Liver (tissue), 8 donors: ENCODE measurements at regions not wholly inside any gene's neighbourhood (a gene's known extent, or its start where the extent isn't known, plus 50 kb on each side); places are given as distances from the start of the nearest gene placed in this dataset.

Experiments
- DNase-seq: peaks from one replicate; pipeline ENCODE4 v3.0.0-alpha.2; 2017; ENCODE audit warnings: low spot score
- H3K27ac ChIP-seq, 2 donors: one replicate each; pipeline ENCODE4 v1.7.0; 2013; ENCODE audit warnings: inconsistent platforms in 2 of 2, low read length in 2 of 2, control low read depth in 1 of 2, low read depth in 1 of 2, mild to moderate bottlenecking in 1 of 2
- H3K27me3 ChIP-seq, 4 donors: one replicate each; pipeline versions ENCODE4 v1.6.1 to v1.7.0; 2013; ENCODE audit warnings: low read length in 3 of 4, inconsistent platforms in 1 of 4, mild to moderate bottlenecking in 1 of 4, moderate library complexity in 1 of 4; ENCODE audit not compliant: control insufficient read depth in 4 of 4, insufficient read depth in 4 of 4
- H3K36me3 ChIP-seq, 4 donors: one replicate each; pipeline versions ENCODE4 v1.6.1 to v1.7.0; 2013; ENCODE audit warnings: low read length in 3 of 4, mild to moderate bottlenecking in 3 of 4, low read depth in 1 of 4, moderate library complexity in 1 of 4; ENCODE audit not compliant: control insufficient read depth in 4 of 4, insufficient read depth in 3 of 4
- H3K4me1 ChIP-seq, 4 donors: one replicate each; pipeline versions ENCODE4 v1.6.1 to v1.7.0; 2013; ENCODE audit warnings: low read length in 3 of 4, mild to moderate bottlenecking in 3 of 4, moderate library complexity in 1 of 4; ENCODE audit not compliant: control insufficient read depth in 4 of 4, insufficient read depth in 4 of 4
- H3K4me3 ChIP-seq, 3 donors: one replicate each; pipeline versions ENCODE4 v1.6.1 to v1.7.0; 2013; ENCODE audit warnings: low read length in 3 of 3, control low read depth in 1 of 3, low read depth in 1 of 3, mild to moderate bottlenecking in 1 of 3
- H3K9ac ChIP-seq, 2 donors: one replicate each; pipeline ENCODE4 v1.7.0; 2013; ENCODE audit warnings: low read length in 2 of 2, mild to moderate bottlenecking in 2 of 2, moderate library complexity in 2 of 2, control low read depth in 1 of 2, low read depth in 1 of 2
- H3K9me3 ChIP-seq, 4 donors: one replicate each; pipeline versions ENCODE4 v1.6.1 to v1.7.0; 2013; ENCODE audit warnings: low read length in 3 of 4; ENCODE audit not compliant: control insufficient read depth in 4 of 4
- EGR1 ChIP-seq, 2 donors: IDR thresholded peaks; 2 replicates each; pipeline ENCODE4 v1.6.1; 2016 to 2018; ENCODE audit warnings: antibody characterized with exemption in 2 of 2, low read depth in 2 of 2
- FOXA1 ChIP-seq: IDR thresholded peaks from 2 replicates; pipeline ENCODE4 v1.6.1; 2016; ENCODE audit warnings: antibody characterized with exemption
- FOXA2 ChIP-seq: IDR thresholded peaks from 2 replicates; pipeline ENCODE4 v1.6.1; 2016; ENCODE audit warnings: antibody characterized with exemption
- GABPA ChIP-seq, 2 donors: IDR thresholded peaks in 1 of 2; conservative IDR thresholded peaks in 1 of 2; 2 replicates each; pipeline ENCODE4 v1.6.1; 2016; ENCODE audit warnings: antibody characterized with exemption in 2 of 2, mild to moderate bottlenecking in 1 of 2, moderate library complexity in 1 of 2
- HNF4A ChIP-seq, 2 donors: conservative IDR thresholded peaks; 2 replicates each; pipeline ENCODE4 v1.6.1; 2016; ENCODE audit warnings: antibody characterized with exemption in 2 of 2, mild to moderate bottlenecking in 2 of 2
- HNF4G ChIP-seq: IDR thresholded peaks from 2 replicates; pipeline ENCODE4 v1.6.1; 2016; ENCODE audit warnings: antibody characterized with exemption
- JUND ChIP-seq, 2 donors: IDR thresholded peaks; 2 replicates each; pipeline ENCODE4 v1.6.1; 2016; ENCODE audit warnings: antibody characterized with exemption in 2 of 2
- NR2F2 ChIP-seq: IDR thresholded peaks from 2 replicates; pipeline ENCODE4 v1.6.1; 2016; ENCODE audit warnings: antibody characterized with exemption
- RAD21 ChIP-seq, 2 donors: IDR thresholded peaks; 2 replicates each; pipeline ENCODE4 v1.6.1; 2016; ENCODE audit warnings: antibody characterized with exemption in 2 of 2, mild to moderate bottlenecking in 2 of 2
- RXRA ChIP-seq, 2 donors: IDR thresholded peaks; 2 replicates each; pipeline ENCODE4 v1.6.1; 2017 to 2018; ENCODE audit warnings: antibody characterized with exemption in 2 of 2, mild to moderate bottlenecking in 1 of 2
- SP1 ChIP-seq: IDR thresholded peaks from 2 replicates; pipeline ENCODE4 v1.6.1; 2018; ENCODE audit warnings: antibody characterized with exemption, mild to moderate bottlenecking
- TAF1 ChIP-seq: conservative IDR thresholded peaks from 2 replicates; pipeline ENCODE4 v1.6.1; 2016; ENCODE audit warnings: antibody characterized with exemption, mild to moderate bottlenecking
- YY1 ChIP-seq: IDR thresholded peaks from 2 replicates; pipeline ENCODE4 v1.6.1; 2016; ENCODE audit warnings: antibody characterized with exemption, mild to moderate bottlenecking
- WGBS: extraction: QIAGEN DNeasy Blood & Tissue Kit; methylation state at CpG from one replicate; pipeline ENCODE4 v1.1.7; 2013; 5-methylcytosine and 5-hydroxymethylcytosine counted together
- TF ChIP-seq, protein P1 (sequence below): IDR thresholded peaks from 2 replicates; pipeline ENCODE4 v1.6.1; 2016; ENCODE audit warnings: antibody characterized with exemption
- TF ChIP-seq, protein P2 (sequence below): fragments of 150-350 bp; IDR thresholded peaks from 2 replicates; pipeline ENCODE4 v1.5.1; 2017; ENCODE audit warnings: improper control_type of control experiment, low read depth, low read length; ENCODE audit not compliant: missing input control
- TF ChIP-seq, protein P3 (sequence below): IDR thresholded peaks from 2 replicates; pipeline ENCODE4 v1.6.1; 2016; ENCODE audit warnings: antibody characterized with exemption, mild to moderate bottlenecking
- TF ChIP-seq, protein P4 (sequence below): IDR thresholded peaks from 2 replicates; pipeline ENCODE4 v1.6.1; 2016; ENCODE audit warnings: antibody characterized with exemption
- TF ChIP-seq, protein P5 (sequence below): IDR thresholded peaks from 2 replicates; pipeline ENCODE4 v1.6.1; 2016; ENCODE audit warnings: antibody characterized with exemption
- donor health status: healthy.
- donor health status: healthy.
- donor health status: healthy.
- donor health status: healthy.
- donor health status: healthy.

DNA sequence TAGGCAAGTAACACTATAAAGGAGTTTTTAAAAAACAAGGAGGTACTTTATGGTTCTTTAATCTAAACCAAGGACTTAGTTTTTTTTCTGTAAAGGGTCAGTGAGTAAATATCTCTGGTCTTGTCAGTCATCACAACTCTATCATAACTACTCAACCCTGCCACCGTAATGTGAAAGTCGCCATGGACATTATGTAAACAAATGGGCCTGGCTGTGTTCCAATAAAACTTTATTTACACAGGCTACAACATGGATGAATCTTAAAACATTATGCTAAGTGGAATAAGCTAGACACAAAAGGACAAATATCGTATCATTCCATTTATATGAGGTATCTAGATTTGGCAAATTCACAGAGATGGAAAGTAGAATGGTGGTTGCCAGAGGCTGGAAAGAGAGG lies 60.8 kb upstream of the SP4 start:
- H3K4me3 ChIP-seq, result no peak overlapping the region
- no peak overlapping the region for H3K9ac ChIP-seq
- DNase-seq, result no peak
- H3K4me1 ChIP-seq, result no peaks in the 10 kb centered on the region
- no peaks in the 10 kb centered on the region for H3K36me3 ChIP-seq
- no peak overlapping the region for H3K27ac ChIP-seq
- 73% methylated on average over 3 of the region's 3 CpGs for WGBS
- H3K27me3 ChIP-seq, result no peaks in the 10 kb centered on the region
- no peaks in the 10 kb centered on the region for H3K9me3 ChIP-seq
- TF ChIP-seq, protein P1, sequence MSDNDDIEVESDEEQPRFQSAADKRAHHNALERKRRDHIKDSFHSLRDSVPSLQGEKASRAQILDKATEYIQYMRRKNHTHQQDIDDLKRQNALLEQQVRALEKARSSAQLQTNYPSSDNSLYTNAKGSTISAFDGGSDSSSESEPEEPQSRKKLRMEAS, result no peak
- TF ChIP-seq FOXA1 (no peak), YY1 (no peak), NR2F2 (no peak), RXRA (IDR thresholded peaks at IDR 0.05) (no peak), RAD21 (IDR thresholded peaks at IDR 0.05) (no peak), TAF1 (no peak), JUND (IDR thresholded peaks at IDR 0.05) (no peak), EGR1 (IDR thresholded peaks at IDR 0.05; ENCODE audit: low read depth in 2 of 2) (no peak), GABPA (IDR thresholded peaks at IDR 0.05 in 1 of 2, conservative IDR thresholded peaks at IDR 0.05 in 1 of 2) (no peak), SP1 (no peak), FOXA2 (no peak), HNF4A (conservative IDR thresholded peaks at IDR 0.05) (no peak), HNF4G (no peak)
- TF ChIP-seq, protein P2, sequence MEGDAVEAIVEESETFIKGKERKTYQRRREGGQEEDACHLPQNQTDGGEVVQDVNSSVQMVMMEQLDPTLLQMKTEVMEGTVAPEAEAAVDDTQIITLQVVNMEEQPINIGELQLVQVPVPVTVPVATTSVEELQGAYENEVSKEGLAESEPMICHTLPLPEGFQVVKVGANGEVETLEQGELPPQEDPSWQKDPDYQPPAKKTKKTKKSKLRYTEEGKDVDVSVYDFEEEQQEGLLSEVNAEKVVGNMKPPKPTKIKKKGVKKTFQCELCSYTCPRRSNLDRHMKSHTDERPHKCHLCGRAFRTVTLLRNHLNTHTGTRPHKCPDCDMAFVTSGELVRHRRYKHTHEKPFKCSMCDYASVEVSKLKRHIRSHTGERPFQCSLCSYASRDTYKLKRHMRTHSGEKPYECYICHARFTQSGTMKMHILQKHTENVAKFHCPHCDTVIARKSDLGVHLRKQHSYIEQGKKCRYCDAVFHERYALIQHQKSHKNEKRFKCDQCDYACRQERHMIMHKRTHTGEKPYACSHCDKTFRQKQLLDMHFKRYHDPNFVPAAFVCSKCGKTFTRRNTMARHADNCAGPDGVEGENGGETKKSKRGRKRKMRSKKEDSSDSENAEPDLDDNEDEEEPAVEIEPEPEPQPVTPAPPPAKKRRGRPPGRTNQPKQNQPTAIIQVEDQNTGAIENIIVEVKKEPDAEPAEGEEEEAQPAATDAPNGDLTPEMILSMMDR, result no peak
- TF ChIP-seq, protein P3, sequence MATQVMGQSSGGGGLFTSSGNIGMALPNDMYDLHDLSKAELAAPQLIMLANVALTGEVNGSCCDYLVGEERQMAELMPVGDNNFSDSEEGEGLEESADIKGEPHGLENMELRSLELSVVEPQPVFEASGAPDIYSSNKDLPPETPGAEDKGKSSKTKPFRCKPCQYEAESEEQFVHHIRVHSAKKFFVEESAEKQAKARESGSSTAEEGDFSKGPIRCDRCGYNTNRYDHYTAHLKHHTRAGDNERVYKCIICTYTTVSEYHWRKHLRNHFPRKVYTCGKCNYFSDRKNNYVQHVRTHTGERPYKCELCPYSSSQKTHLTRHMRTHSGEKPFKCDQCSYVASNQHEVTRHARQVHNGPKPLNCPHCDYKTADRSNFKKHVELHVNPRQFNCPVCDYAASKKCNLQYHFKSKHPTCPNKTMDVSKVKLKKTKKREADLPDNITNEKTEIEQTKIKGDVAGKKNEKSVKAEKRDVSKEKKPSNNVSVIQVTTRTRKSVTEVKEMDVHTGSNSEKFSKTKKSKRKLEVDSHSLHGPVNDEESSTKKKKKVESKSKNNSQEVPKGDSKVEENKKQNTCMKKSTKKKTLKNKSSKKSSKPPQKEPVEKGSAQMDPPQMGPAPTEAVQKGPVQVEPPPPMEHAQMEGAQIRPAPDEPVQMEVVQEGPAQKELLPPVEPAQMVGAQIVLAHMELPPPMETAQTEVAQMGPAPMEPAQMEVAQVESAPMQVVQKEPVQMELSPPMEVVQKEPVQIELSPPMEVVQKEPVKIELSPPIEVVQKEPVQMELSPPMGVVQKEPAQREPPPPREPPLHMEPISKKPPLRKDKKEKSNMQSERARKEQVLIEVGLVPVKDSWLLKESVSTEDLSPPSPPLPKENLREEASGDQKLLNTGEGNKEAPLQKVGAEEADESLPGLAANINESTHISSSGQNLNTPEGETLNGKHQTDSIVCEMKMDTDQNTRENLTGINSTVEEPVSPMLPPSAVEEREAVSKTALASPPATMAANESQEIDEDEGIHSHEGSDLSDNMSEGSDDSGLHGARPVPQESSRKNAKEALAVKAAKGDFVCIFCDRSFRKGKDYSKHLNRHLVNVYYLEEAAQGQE, result no peak
- TF ChIP-seq, protein P4, sequence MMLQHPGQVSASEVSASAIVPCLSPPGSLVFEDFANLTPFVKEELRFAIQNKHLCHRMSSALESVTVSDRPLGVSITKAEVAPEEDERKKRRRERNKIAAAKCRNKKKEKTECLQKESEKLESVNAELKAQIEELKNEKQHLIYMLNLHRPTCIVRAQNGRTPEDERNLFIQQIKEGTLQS, result no peak
- TF ChIP-seq, protein P5, sequence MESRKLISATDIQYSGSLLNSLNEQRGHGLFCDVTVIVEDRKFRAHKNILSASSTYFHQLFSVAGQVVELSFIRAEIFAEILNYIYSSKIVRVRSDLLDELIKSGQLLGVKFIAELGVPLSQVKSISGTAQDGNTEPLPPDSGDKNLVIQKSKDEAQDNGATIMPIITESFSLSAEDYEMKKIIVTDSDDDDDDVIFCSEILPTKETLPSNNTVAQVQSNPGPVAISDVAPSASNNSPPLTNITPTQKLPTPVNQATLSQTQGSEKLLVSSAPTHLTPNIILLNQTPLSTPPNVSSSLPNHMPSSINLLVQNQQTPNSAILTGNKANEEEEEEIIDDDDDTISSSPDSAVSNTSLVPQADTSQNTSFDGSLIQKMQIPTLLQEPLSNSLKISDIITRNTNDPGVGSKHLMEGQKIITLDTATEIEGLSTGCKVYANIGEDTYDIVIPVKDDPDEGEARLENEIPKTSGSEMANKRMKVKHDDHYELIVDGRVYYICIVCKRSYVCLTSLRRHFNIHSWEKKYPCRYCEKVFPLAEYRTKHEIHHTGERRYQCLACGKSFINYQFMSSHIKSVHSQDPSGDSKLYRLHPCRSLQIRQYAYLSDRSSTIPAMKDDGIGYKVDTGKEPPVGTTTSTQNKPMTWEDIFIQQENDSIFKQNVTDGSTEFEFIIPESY, result no peak
